ENCODE measurements at regions not wholly inside any gene's neighbourhood (a gene's known extent, or its start where the extent isn't known, plus 50 kb on each side); places are given as distances from the start of the nearest gene placed in this dataset.

DNA sequence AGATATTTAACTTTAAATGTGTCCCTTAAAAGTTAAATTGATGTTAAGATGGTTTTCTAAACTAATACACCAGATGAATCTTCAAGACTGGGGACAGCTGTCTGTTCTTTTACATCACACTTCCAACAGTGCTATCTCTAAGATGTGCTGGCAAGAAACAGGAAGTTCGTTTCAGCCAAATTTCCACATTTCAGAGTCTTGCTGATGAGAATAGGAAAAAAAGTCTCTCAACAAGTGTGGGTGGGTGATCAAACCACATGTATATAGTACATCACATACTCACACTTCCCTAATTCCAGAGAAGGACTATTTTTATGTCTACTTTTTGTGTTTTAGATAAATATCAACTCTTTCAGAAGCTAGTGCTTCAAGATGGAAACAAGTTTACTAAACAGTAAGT, 1712.8 kb upstream of the TMEFF2 start:
- no peak for TF ChIP-seq EZH2 (IDR thresholded peaks at IDR 0.05; ENCODE audit: insufficient read depth, low read length)
- TF ChIP-seq, protein P1, sequence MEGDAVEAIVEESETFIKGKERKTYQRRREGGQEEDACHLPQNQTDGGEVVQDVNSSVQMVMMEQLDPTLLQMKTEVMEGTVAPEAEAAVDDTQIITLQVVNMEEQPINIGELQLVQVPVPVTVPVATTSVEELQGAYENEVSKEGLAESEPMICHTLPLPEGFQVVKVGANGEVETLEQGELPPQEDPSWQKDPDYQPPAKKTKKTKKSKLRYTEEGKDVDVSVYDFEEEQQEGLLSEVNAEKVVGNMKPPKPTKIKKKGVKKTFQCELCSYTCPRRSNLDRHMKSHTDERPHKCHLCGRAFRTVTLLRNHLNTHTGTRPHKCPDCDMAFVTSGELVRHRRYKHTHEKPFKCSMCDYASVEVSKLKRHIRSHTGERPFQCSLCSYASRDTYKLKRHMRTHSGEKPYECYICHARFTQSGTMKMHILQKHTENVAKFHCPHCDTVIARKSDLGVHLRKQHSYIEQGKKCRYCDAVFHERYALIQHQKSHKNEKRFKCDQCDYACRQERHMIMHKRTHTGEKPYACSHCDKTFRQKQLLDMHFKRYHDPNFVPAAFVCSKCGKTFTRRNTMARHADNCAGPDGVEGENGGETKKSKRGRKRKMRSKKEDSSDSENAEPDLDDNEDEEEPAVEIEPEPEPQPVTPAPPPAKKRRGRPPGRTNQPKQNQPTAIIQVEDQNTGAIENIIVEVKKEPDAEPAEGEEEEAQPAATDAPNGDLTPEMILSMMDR (IDR thresholded peaks at IDR 0.05; ENCODE audit: insufficient read depth, low read depth, low read length) = no peak
